RWPE2 (cell line): ENCODE measurements at regions not wholly inside any gene's neighbourhood (a gene's known extent, or its start where the extent isn't known, plus 50 kb on each side); places are given as distances from the start of the nearest gene placed in this dataset.
A peak's percentile ranks its signal among the peaks of the same experiment; 100 is the strongest.

Source experiments
- ATAC-seq: fragments of 200-7000 bp; cut with Tn5 transposase; 3 replicates; pipeline ENCODE4 v1.9.1; 2021; ENCODE audit warnings: low read depth
- DNase-seq: peaks from one replicate; pipeline ENCODE4 v3.0.0-alpha.2; 2020; ENCODE audit warnings: low spot score
- H3K27ac ChIP-seq: fragments of 450-650 bp; 2 replicates; pipeline ENCODE4 v1.5.1; 2017; ENCODE audit warnings: mild to moderate bottlenecking; ENCODE audit not compliant: poor library complexity, severe bottlenecking
- H3K27me3 ChIP-seq: fragments of 250-450 bp; sonication (Bioruptor Pico); 2 replicates; pipeline ENCODE4 v1.5.1; 2021; ENCODE audit warnings: mild to moderate bottlenecking, moderate library complexity; ENCODE audit not compliant: insufficient read depth, poor library complexity, severe bottlenecking
- H3K36me3 ChIP-seq: fragments of 250-450 bp; sonication (Bioruptor Pico); 2 replicates; pipeline ENCODE4 v1.5.1; 2020; ENCODE audit warnings: low read depth, mild to moderate bottlenecking, moderate library complexity
- H3K4me1 ChIP-seq: fragments of 250-450 bp; sonication (Bioruptor Pico); 2 replicates; pipeline ENCODE4 v1.5.1; 2021; ENCODE audit warnings: mild to moderate bottlenecking, moderate library complexity; ENCODE audit not compliant: insufficient read depth, poor library complexity, severe bottlenecking
- H3K4me3 ChIP-seq: fragments of 250-450 bp; sonication (Bioruptor Pico); 2 replicates; pipeline ENCODE4 v1.5.1; 2021; ENCODE audit warnings: mild to moderate bottlenecking, moderate library complexity; ENCODE audit not compliant: severe bottlenecking
- H3K9me3 ChIP-seq: fragments of 250-450 bp; sonication (Bioruptor Pico); 2 replicates; pipeline ENCODE4 v1.5.1; 2021; ENCODE audit warnings: mild to moderate bottlenecking, moderate library complexity; ENCODE audit not compliant: severe bottlenecking
- CTCF ChIP-seq: fragments of 450-650 bp; IDR thresholded peaks from one replicate; pipeline ENCODE4 v1.5.1; 2017; ENCODE audit warnings: mild to moderate bottlenecking, moderate library complexity; ENCODE audit not compliant: poor library complexity, severe bottlenecking

GRCh38 chr5:2657151-2657550 is 94.3 kb downstream of the IRX2 start:
- no peak for TF ChIP-seq CTCF
- H3K4me3 ChIP-seq: no peak overlapping the region
- H3K27ac ChIP-seq: peak overlapping the region; percentile 45
- DNase-seq: no peak
- H3K9me3 ChIP-seq: no peaks in the 10 kb centered on the region
- H3K36me3 ChIP-seq: no peaks in the 10 kb centered on the region
- ATAC-seq: no peak
- H3K27me3 ChIP-seq: no peaks in the 10 kb centered on the region
- H3K4me1 ChIP-seq: peaks cover 15% of the 10 kb centered on the region

GRCh38 chr5:2656206-2656605 is 95.3 kb downstream of the IRX2 start:
- H3K4me3 ChIP-seq: no peak overlapping the region
- no peaks in the 10 kb centered on the region for H3K27me3 ChIP-seq
- H3K9me3 ChIP-seq: no peaks in the 10 kb centered on the region
- peak overlapping the region; percentile 45 for H3K27ac ChIP-seq
- DNase-seq (no peak), ATAC-seq (peak; percentile 89)
- H3K4me1 ChIP-seq: peaks cover 15% of the 10 kb centered on the region
- TF ChIP-seq CTCF: peak; percentile 24
- H3K36me3 ChIP-seq: no peaks in the 10 kb centered on the region

GRCh38 chr5:2653991-2654390 is 97.5 kb downstream of the IRX2 start:
- DNase-seq (no peak), ATAC-seq (no peak)
- H3K4me1 ChIP-seq: peaks cover 12% of the 10 kb centered on the region
- peaks cover 3% of the 10 kb centered on the region for H3K9me3 ChIP-seq
- no peak overlapping the region for H3K4me3 ChIP-seq
- H3K27me3 ChIP-seq: no peaks in the 10 kb centered on the region
- no peaks in the 10 kb centered on the region for H3K36me3 ChIP-seq
- no peak overlapping the region for H3K27ac ChIP-seq
- no peak for TF ChIP-seq CTCF

GRCh38 chr5:2651116-2651515 is 100.4 kb downstream of the IRX2 start:
- DNase-seq: no peak
- H3K27ac ChIP-seq: no peak overlapping the region
- TF ChIP-seq CTCF: no peak
- no peak for ATAC-seq
- peaks cover 3% of the 10 kb centered on the region for H3K9me3 ChIP-seq
- peaks cover 3% of the 10 kb centered on the region for H3K27me3 ChIP-seq
- H3K4me3 ChIP-seq: no peak overlapping the region
- H3K4me1 ChIP-seq: peaks cover 5% of the 10 kb centered on the region
- H3K36me3 ChIP-seq: no peaks in the 10 kb centered on the region

- Histone ChIP-seq H3K27ac (no peak overlapping the region), H3K4me3 (no peak overlapping the region), H3K9me3 (no peaks in the 10 kb centered on the region), H3K36me3 (no peaks in the 10 kb centered on the region), H3K27me3 (peaks cover 3% of the 10 kb centered on the region), H3K4me1 (no peaks in the 10 kb centered on the region)
- DNase-seq: no peak
- no peak for ATAC-seq
- TF ChIP-seq CTCF: no peak
Measured at GRCh38 chr5:2642684-2643345, 108.7 kb downstream of the IRX2 start.
